B cell (primary cell): ENCODE measurements at regions not wholly inside any gene's neighbourhood (a gene's known extent, or its start where the extent isn't known, plus 50 kb on each side); places are given as distances from the start of the nearest gene placed in this dataset.

Source experiments
- ATAC-seq: fragments of 200-7000 bp; cut with Tn5 transposase; one replicate; pipeline ENCODE4 v1.10.0; 2021; ENCODE audit warnings: low read depth, mild to moderate bottlenecking, moderate number of reproducible peaks, moderate library complexity
- CTCF ChIA-PET: fragments of 350-600 bp; sonication (Branson Sonifier 250); formaldehyde crosslinking; loops from one replicate; lab custom pipeline; 2021; ENCODE audit warnings: antibody characterized with exemption, inconsistent platforms; lab: Charles Lee
- POLR2A ChIA-PET: fragments of 350-600 bp; sonication (Branson Sonifier 250); formaldehyde crosslinking; loops from one replicate; lab custom pipeline; 2021; ENCODE audit warnings: antibody characterized with exemption; lab: Charles Lee
- DNase-seq: peaks from one replicate; pipeline ENCODE4 v3.0.0; 2013
- H2AFZ ChIP-seq: 2 replicates; pipeline ENCODE4 v1.6.1; 2012; ENCODE audit warnings: mild to moderate bottlenecking, low read depth, low read length; ENCODE audit not compliant: insufficient read depth, poor library complexity, severe bottlenecking
- H3K27ac ChIP-seq, 2 donors: 1 replicate in 1 of 2; 2 replicates in 1 of 2; pipeline ENCODE4 v1.5.1; 2012 to 2013; ENCODE audit warnings: low read length in 2 of 2, mild to moderate bottlenecking in 2 of 2, moderate library complexity in 1 of 2
- H3K27me3 ChIP-seq, 4 experiments: fragments of 200-600 bp in 1 of 4; sonication (generic) in 1 of 4; replicated peaks in 1 of 4; 1 replicate in 2 of 4; 2 replicates in 2 of 4; pipeline versions ENCODE4 v1.6.1 to v1.7.0; 2013 to 2016; ENCODE audit warnings: low read length in 3 of 4, mild to moderate bottlenecking in 2 of 4, mixed read lengths in 1 of 4, moderate library complexity in 1 of 4; ENCODE audit not compliant: insufficient read depth in 4 of 4, control insufficient read depth in 3 of 4; ENCODE audit errors: control extremely low read depth in 1 of 4
- H3K36me3 ChIP-seq, 2 experiments: replicated peaks in 1 of 2; 1 replicate in 1 of 2; 2 replicates in 1 of 2; pipeline versions ENCODE4 v1.6.1 to v1.7.1; 2013; ENCODE audit warnings: low read length in 1 of 2; ENCODE audit not compliant: insufficient read depth in 2 of 2, control insufficient read depth in 1 of 2; ENCODE audit errors: control extremely low read depth in 1 of 2, extremely low read depth in 1 of 2
- H3K4me1 ChIP-seq, 2 donors: fragments of 200-600 bp in 1 of 2; sonication (generic) in 1 of 2; 1 replicate in 1 of 2; 2 replicates in 1 of 2; pipeline versions ENCODE4 v1.5.1 to v1.6.1; 2013 to 2017; ENCODE audit warnings: low read length in 2 of 2; ENCODE audit not compliant: control insufficient read depth in 2 of 2, insufficient read depth in 2 of 2
- H3K4me2 ChIP-seq: replicated peaks from 2 replicates; pipeline ENCODE3; 2012; ENCODE audit warnings: mild to moderate bottlenecking, low read depth, low read length; ENCODE audit not compliant: poor library complexity, severe bottlenecking
- H3K4me3 ChIP-seq, 5 experiments: fragments of 200-600 bp in 1 of 5; sonication (generic) in 1 of 5; 1 replicate in 3 of 5; 2 replicates in 2 of 5; pipeline versions ENCODE4 v1.5.1 to v1.7.0; 2011 to 2016; ENCODE audit warnings: low read length in 4 of 5, mild to moderate bottlenecking in 4 of 5, low read depth in 2 of 5, control low read depth in 1 of 5, moderate library complexity in 1 of 5; ENCODE audit not compliant: insufficient read depth in 1 of 5; ENCODE audit errors: control extremely low read depth in 1 of 5, extremely low read depth in 1 of 5
- H3K79me2 ChIP-seq: fragments of 200-600 bp; sonication (generic); one replicate; pipeline ENCODE4 v1.6.0; 2016; ENCODE audit warnings: low read length; ENCODE audit not compliant: control insufficient read depth, insufficient read depth
- H3K9ac ChIP-seq: fragments of 200-600 bp; sonication (generic); 2 replicates; pipeline ENCODE4 v1.6.1; 2017; ENCODE audit warnings: mild to moderate bottlenecking, low read length, moderate library complexity
- H3K9me3 ChIP-seq, 3 donors: one replicate each; pipeline versions ENCODE4 v1.6.1 to v1.7.1; 2013; ENCODE audit warnings: low read length in 2 of 3; ENCODE audit not compliant: control insufficient read depth in 2 of 3, insufficient read depth in 1 of 3; ENCODE audit errors: control extremely low read depth in 1 of 3
- H4K20me1 ChIP-seq: 2 replicates; pipeline ENCODE4 v1.6.0; 2012; ENCODE audit warnings: mild to moderate bottlenecking, low read length; ENCODE audit not compliant: insufficient read depth, control insufficient read depth, poor library complexity, severe bottlenecking
- H3K27ac Mint-ChIP-seq: one replicate; pipeline ENCODE4 v1.8.0; 2021; ENCODE audit warnings: mixed read lengths
- H3K27me3 Mint-ChIP-seq: one replicate; pipeline ENCODE4 v1.8.0; 2021; ENCODE audit warnings: mixed read lengths
- H3K4me1 Mint-ChIP-seq: one replicate; pipeline ENCODE4 v1.8.0; 2021; ENCODE audit warnings: mixed read lengths
- H3K4me3 Mint-ChIP-seq: one replicate; pipeline ENCODE4 v1.8.0; 2021; ENCODE audit warnings: mixed read lengths
- H3K9me3 Mint-ChIP-seq: one replicate; pipeline ENCODE4 v1.8.0; 2022; ENCODE audit warnings: mixed read lengths; ENCODE audit not compliant: insufficient read depth
- EZH2 ChIP-seq: IDR thresholded peaks from 2 replicates; pipeline ENCODE4 v1.6.1; 2012; ENCODE audit warnings: borderline replicate concordance, low read depth, mild to moderate bottlenecking, moderate library complexity, low read length; ENCODE audit not compliant: insufficient read depth, poor library complexity, severe bottlenecking
- WGBS: methylation state at CpG from one replicate; pipeline ENCODE4 v1.1.5; 2013; ENCODE audit warnings: missing lambda C conversion rate; ENCODE audit not compliant: insufficient coverage; 5-methylcytosine and 5-hydroxymethylcytosine counted together
- intact Hi-C: fragments of 100-400 bp; cut with micrococcal nuclease; formaldehyde crosslinking; loops from one replicate; pipeline ENCODE4 v1.10.0; 2022
- TF ChIP-seq, protein P1 (sequence below): fragments of 200-600 bp; IDR thresholded peaks from one replicate; pipeline ENCODE4 v1.8.0; 2022; ENCODE audit warnings: antibody characterized with exemption, mild to moderate bottlenecking

- Histone ChIP-seq H2AFZ (peak overlapping the region; percentile 61), H3K27me3 (no peaks in the 10 kb centered on the region), H3K9me3 (no peaks in the 10 kb centered on the region), H3K79me2 (no peaks in the 10 kb centered on the region), H3K27ac (peak overlapping the region; percentile 24 to 51), H3K4me1 (peaks cover 25 to 34% of the 10 kb centered on the region in 2 donors), H3K4me2 (peak overlapping the region; percentile 52), H3K9ac (peak overlapping the region; percentile 18), H3K4me3 (no peak overlapping the region), H4K20me1 (no peaks in the 10 kb centered on the region), H3K36me3 (no peaks in the 10 kb centered on the region)
- H3K27ac Mint-ChIP-seq, result peak overlapping the region; percentile 71
- peak; percentile 75 for ATAC-seq
- H3K27me3 Mint-ChIP-seq, result no peaks in the 10 kb centered on the region
- H3K9me3 Mint-ChIP-seq, result no peaks in the 10 kb centered on the region
- peak overlapping the region; percentile 43 for H3K4me3 Mint-ChIP-seq
- H3K4me1 Mint-ChIP-seq, result peaks cover 44% of the 10 kb centered on the region
- ChIA-PET POLR2A (interaction anchor here (0.6 to 1.6 kb wide), 5 partner anchors 13 to 249 kb away, joined by 4 to 9 read pairs (median 5); partner anchors contain the start of gene MYLIP), CTCF (interaction anchor here (1.0 to 1.4 kb wide), 2 partner anchors 8 to 22 kb away, joined by 5 read pairs; no protein-coding TSS in a partner anchor)
- peak; percentile 60 for DNase-seq
- WGBS, result 6% methylated on average over 8 of the region's 12 CpGs
- TF ChIP-seq, protein P1, sequence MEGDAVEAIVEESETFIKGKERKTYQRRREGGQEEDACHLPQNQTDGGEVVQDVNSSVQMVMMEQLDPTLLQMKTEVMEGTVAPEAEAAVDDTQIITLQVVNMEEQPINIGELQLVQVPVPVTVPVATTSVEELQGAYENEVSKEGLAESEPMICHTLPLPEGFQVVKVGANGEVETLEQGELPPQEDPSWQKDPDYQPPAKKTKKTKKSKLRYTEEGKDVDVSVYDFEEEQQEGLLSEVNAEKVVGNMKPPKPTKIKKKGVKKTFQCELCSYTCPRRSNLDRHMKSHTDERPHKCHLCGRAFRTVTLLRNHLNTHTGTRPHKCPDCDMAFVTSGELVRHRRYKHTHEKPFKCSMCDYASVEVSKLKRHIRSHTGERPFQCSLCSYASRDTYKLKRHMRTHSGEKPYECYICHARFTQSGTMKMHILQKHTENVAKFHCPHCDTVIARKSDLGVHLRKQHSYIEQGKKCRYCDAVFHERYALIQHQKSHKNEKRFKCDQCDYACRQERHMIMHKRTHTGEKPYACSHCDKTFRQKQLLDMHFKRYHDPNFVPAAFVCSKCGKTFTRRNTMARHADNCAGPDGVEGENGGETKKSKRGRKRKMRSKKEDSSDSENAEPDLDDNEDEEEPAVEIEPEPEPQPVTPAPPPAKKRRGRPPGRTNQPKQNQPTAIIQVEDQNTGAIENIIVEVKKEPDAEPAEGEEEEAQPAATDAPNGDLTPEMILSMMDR, result no peak
- no peak for TF ChIP-seq EZH2
- intact Hi-C loops, result loop anchor here (5.0 to 10.0 kb wide), 2 partner anchors 55 to 248 kb away; partner anchors contain the start of gene MYLIP
These were observed 216.8 kb upstream of the DTNBP1 start for GRCh38 chr6:15879371-15880261.

- H3K79me2 ChIP-seq, result no peaks in the 10 kb centered on the region
- no peaks in the 10 kb centered on the region for H3K27me3 ChIP-seq
- DNase-seq (no peak), ATAC-seq (no peak)
- H3K9ac ChIP-seq, result no peak overlapping the region
- no peak overlapping the region for H3K4me3 Mint-ChIP-seq
- no peaks in the 10 kb centered on the region for H3K9me3 ChIP-seq
- POLR2A ChIA-PET, result no interaction called here
- CTCF ChIA-PET, result interaction anchor here (1.3 kb wide), 1 partner anchor 24 kb away, joined by 3 read pairs; no protein-coding TSS in a partner anchor
- no peak overlapping the region for H3K27ac ChIP-seq
- no peaks in the 10 kb centered on the region for H3K36me3 ChIP-seq
- H3K4me1 ChIP-seq, result peaks cover 25 to 34% of the 10 kb centered on the region in 2 donors
- TF ChIP-seq, protein P1, result no peak
- TF ChIP-seq EZH2, result no peak
- no peaks in the 10 kb centered on the region for H4K20me1 ChIP-seq
- H3K9me3 Mint-ChIP-seq, result no peaks in the 10 kb centered on the region
- no peaks in the 10 kb centered on the region for H3K27me3 Mint-ChIP-seq
- H3K4me2 ChIP-seq, result no peak overlapping the region
- WGBS, result no CpG with 5 or more reads among the region's 2 CpGs
- intact Hi-C loops, result loop anchor here (10.0 kb wide), 1 partner anchor 58 kb away; no protein-coding TSS in a partner anchor
- no peak overlapping the region for H2AFZ ChIP-seq
- H3K4me1 Mint-ChIP-seq, result peaks cover 44% of the 10 kb centered on the region
- no peak overlapping the region for H3K27ac Mint-ChIP-seq
- H3K4me3 ChIP-seq, result no peak overlapping the region
These were observed 214.4 kb upstream of the DTNBP1 start for GRCh38 chr6:15877231-15877630.
